H1 (cell line): ENCODE measurements at regions not wholly inside any gene's neighbourhood (a gene's known extent, or its start where the extent isn't known, plus 50 kb on each side); places are given as distances from the start of the nearest gene placed in this dataset.

Experiments
- RBBP5 ChIP-seq: IDR thresholded peaks from 2 replicates; pipeline ENCODE4 v1.7.1; 2012; ENCODE audit warnings: low read depth, mild to moderate bottlenecking, inconsistent platforms, low read length, moderate library complexity, borderline replicate concordance

DNA sequence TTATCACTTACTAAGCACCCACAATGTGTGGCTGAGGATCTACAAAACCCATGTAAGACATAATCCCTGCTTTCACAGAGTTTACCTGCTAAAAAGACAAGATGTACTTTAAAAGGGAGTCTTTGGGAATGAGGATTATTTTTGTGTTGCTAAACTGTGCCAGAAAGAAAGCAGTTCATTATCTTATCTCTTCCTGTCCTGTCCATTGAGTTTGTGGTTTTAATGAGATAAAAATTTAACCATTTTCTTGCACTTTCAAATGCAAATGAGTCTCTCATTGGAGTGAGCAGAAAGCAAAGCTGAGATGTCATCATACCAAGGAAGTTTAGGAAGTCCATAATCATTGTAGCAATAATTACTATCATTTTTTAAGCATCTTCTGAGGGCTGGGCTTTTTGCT is 231.2 kb upstream of the ADAMTS9 start (continued):
- no peak for TF ChIP-seq RBBP5
